22Rv1 (cell line): ENCODE measurements at regions not wholly inside any gene's neighbourhood (a gene's known extent, or its start where the extent isn't known, plus 50 kb on each side); places are given as distances from the start of the nearest gene placed in this dataset.

Experiments
- CTCF ChIP-seq: fragments of 450-650 bp; IDR thresholded peaks from 2 replicates; pipeline ENCODE4 v1.5.1; 2017; ENCODE audit warnings: mild to moderate bottlenecking
- ZFX ChIP-seq: fragments of 450-650 bp; IDR thresholded peaks from 2 replicates; pipeline ENCODE4 v1.6.1; 2017; ENCODE audit warnings: antibody characterized with exemption, borderline replicate concordance

GRCh38 chr2:57569396-57569795 lies 477.2 kb upstream of the VRK2 start:
- TF ChIP-seq CTCF (no peak), ZFX (no peak)
